Hypothalamus (tissue), 51 donors: ENCODE measurements at regions not wholly inside any gene's neighbourhood (a gene's known extent, or its start where the extent isn't known, plus 50 kb on each side); places are given as distances from the start of the nearest gene placed in this dataset.

ENCODE experiments used
- DNase-seq, 51 donors: peaks; one replicate each; lab custom pipeline; 2025; lab: John Stamatoyannopoulos, UW

DNA sequence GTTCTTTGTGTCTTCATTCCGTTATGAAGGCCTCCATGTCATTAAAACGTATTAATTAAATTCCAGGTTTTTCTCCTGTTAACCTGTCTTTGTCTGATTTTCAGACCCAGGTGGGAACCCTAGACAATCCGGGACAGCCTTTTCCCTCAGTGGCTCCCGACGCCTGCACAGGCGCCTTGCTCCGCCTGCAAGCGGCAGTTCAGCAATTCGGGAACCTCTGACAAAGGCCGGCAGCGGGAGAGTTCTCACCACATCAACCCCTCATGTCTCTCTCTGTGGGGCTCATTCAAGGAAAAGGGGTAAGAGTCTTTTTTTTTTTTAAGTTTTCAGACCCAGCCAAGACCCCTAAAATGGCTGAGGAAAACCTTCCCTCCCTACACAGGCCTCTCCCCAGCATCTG is 259.8 kb upstream of the SALL3 start:
- DNase-seq: no peak

DNA sequence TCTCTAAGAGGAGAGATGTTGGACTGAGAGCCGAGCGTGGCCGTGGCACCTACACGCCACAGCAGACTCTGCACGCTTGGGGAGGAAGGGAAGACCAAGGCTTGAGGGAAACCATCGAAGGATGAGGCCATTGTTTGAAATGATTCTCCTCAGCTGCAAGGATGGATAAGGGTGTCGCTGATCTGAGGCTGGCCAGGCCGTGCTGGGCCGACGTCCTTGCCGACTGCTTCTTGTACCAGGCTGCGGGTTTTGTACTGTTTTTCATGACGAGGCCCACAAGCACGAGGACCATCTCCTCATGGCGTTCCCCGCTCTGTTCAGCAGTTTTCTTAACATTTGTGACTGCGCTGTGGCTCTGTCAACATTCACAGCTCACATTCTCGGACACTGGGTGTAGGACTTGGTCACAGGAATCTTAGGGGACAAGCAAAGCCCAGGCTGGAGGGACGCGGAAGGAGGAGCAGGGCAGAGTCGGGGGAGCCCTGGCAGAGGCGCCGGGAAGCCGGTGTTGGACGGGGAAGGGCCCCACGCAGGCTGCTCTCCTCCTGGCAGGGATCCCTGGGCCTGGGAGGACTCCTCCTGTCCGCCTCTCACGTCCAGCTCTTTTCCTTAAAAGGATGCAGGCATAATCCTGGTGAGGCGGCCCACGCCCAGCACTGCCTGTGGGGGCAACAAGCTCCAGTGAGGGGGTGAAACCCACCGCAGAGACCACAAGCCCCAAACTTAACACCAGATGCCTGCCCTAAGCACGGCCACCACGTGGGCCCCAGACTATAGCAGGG is 259.0 kb upstream of the SALL3 start:
- DNase-seq: peak in 4 of 51 donors; percentile 9 to 40 (median 20)

DNA sequence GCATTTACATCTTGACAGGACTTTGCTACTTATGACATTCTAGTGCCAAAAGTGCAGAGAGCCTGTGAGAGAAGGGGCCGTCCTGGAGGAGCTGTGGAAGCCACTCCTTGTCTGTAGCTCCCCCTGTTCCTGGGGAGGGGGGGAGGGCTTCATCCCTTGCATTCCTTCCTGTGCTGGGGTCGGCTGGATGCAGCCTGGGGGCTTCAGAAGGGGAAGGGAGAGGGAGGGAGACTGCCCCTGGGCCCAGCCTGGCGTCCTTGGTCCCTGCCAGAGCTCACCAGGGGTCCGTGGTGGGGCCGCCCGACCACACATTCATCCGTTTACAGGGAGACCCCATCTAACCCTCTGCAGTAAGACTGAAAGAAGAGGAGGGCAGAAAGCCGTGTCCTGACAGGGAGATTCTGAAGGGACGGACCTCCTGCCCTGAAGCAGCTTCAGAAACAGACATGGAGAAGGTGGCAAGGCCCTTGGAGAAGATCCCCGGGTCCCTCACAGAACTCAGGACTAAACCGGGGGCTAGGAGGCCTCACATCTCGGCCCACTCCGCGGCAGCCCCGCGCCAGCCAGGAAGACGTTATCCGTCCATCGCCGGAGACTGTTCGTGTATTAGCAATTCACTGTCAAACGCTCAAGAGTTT is 258.3 kb upstream of the SALL3 start:
- DNase-seq: peak in 1 of 51 donors; percentile 18

DNA sequence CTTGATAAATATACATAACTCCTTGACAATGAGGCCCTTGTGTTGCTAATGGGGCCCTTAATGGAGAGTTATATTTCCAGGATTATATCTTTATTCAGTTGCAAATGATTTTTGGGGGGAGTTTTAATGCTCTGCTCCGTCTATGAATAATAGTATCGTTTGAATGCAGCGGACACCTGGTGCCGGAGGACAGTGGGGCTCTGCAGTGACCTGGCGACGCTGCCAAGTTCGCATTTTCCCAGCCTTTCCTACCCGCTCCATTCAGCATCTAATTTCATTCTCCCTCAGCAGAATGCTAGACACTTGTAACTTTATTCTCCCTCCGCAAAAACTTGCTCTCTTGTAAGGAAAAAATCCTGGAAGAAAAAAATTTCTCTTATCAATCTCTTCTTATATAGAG is 257.6 kb upstream of the SALL3 start:
- DNase-seq: peak in 6 of 51 donors; percentile 16 to 55 (median 28)

DNA sequence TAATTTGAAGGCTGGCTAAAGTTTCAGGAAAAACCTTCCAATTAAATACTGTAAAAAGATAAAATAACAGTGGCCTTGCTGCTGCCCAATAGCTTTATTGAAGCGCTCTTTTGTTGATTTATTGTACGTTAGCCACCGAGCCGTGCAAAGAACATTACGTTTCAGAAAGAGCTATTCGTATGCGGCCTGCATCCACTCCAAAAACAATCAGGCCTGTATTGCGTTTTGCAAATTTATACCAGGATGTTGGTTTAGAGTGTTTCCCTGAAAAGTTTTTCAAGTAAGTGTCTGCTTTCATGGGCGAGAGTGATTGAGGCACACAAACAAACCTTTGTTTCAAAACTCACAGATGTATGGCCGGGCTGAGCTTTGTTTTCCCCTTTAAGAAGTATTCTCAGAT is 257.2 kb upstream of the SALL3 start:
- DNase-seq: peak in 11 of 51 donors; percentile 14 to 64 (median 32)

DNA sequence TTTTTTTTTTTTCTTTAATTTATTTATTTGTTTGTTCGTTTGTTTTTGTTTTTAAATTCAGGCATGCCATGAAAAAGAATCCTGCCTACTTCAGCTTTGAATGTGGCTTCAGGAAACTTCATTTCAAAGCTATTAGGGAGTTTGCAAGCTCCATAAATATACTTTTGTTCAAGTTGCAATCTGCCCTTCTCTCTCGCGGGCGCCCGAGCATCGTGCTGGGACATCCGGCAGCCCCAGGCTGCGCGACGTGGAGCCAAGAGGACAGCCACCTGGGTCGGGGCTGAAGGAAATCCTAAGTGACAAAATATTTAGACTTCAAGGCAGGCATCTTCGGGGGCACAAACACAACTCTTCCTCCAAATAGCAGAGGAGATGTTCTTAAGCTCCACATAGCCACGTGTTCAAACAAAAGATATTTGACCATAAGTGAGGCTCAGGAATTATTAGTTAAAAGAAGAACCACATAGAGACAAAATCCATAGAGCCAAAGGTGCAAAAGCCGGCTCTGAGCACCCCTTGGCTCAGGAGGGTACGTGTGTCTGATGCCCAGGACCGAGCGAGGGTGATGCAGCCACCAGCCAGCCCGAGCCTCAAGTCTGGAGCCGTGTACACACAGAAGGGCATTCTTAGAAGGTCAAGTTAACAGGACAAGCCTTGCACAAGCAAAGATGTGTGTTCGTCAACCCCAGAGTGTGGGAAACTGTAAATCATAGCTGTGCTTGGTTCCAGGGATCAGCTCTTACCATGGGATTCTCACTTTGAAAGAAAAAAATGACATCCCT is 256.5 kb upstream of the SALL3 start:
- DNase-seq: peak in 2 of 51 donors; percentile 14 to 45

GRCh38 chr18:78724214-78724914 is 255.3 kb upstream of the SALL3 start:
- DNase-seq: no peak

DNA sequence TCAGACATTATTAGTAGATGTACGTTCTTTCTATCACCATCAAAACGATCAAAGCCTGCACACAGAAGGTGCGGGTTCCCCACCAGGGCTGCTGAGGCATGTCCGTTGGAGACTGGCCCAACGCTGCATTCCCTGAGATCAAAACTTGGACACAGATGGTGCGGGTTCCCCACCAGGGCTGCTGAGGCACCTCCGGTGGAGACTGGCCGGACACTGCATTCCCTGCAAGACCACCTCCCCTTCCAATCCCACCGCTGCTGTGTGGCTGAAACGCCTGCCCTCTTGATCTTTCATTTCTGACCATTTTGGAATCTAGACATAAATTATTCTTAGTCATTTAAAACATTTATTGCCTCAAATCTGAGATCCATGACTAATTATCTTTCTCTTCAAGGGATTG is 254.2 kb upstream of the SALL3 start:
- DNase-seq: no peak

GRCh38 chr18:78726326-78727056 is 253.1 kb upstream of the SALL3 start:
- DNase-seq: no peak

DNA sequence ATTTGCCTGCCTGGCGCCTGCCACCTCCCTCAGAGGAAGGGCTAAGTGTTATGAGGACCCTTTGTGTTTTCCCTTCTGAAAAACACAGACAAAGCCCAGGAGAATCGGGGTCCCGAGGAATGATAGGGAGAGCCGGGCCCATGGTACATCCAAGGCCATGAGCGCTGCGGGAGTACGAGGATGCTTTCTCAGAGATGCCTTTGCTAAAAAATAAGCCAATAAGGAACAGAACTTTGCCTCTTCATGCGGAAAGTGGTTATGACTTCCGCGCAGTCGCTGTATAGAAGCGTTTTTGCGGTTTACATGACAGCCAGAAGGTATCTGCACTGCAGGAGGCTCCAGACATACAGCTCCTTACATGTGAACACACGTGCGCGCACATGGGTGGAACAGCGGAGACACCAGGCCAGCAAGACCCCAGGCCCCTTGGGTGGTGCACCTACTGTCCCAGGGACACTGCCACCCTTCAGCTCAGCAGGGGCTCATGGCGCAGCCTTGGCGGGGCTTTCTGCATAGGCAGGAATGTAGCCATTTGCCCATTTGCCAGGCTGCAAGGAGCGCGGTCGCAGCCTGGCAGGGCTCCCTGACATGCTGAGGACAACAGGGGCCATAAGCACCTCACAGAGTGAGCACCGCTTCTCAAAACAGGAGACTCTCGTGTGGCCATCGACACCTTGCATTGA is 252.4 kb upstream of the SALL3 start:
- no peak for DNase-seq

GRCh38 chr18:78727877-78728783 is 251.5 kb upstream of the SALL3 start:
- no peak for DNase-seq

DNA sequence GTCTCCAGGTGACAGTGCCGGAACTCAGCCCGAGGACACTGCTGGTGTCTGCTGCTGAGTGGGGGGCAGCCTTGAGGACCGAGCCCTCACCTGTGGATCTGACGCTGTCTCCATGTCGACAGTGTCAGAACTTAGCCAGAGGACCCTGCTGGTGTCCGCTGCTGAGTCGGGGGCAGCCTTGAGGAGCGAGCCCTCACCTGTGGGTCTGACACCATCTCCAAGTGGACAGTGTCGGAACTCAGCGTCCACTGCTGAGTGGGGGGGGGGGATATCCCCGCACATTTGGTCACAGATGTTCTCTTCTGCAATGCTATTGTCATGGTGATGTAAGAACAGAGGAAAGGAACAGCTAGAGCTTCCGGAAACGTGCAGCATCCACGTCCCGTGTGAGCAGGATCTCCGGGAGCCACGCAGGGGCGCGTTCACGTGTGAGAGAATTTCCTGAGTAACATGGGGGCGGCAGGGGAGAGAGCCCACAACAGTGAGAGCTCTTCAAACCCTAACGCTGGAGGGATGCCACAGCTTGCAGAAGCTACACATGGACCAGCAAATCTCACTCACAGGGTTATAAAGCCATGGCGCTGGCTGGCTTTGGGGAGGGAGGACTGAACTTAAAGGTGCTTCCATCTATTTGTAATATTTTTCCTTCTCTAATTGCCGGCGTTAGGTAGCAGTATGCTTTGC is 250.7 kb upstream of the SALL3 start:
- no peak for DNase-seq

DNA sequence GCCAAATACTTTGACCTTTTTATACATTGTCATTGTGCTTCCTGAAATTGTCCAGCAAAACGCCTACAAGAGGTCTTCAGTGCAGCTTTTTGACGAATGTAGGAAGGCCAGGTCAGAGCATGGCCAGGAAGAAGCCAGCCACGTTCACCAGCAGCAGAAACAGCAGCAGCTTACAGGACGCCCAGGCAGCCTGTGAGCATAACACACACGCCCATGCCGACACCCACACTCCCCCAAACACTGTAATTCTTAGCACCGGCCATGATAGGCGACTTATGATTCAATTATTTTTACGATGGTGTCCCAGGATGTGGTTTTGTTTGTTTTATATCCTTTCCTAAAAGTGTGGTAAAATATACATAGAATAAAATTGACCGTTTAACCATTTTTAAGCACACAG is 249.1 kb upstream of the SALL3 start:
- DNase-seq: no peak

DNA sequence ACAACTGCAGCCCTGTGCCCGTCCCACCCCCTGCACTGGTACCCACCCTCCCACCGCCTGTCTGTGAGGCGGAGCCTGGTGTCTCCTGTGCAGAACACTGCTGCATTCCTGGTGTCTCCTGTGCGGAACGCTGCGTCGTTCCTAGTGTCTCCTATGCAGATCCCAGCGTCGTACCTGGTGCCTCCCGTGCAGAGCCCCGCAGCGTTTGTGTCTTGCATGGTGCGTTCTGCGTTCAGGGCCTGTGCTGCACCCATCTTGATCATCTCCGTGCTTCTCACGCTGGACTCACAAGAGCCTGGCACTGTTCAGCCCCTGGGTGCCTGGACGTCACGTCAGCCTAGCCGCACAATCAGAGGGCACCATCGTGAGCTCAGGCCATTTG is 248.6 kb upstream of the SALL3 start:
- no peak for DNase-seq

DNA sequence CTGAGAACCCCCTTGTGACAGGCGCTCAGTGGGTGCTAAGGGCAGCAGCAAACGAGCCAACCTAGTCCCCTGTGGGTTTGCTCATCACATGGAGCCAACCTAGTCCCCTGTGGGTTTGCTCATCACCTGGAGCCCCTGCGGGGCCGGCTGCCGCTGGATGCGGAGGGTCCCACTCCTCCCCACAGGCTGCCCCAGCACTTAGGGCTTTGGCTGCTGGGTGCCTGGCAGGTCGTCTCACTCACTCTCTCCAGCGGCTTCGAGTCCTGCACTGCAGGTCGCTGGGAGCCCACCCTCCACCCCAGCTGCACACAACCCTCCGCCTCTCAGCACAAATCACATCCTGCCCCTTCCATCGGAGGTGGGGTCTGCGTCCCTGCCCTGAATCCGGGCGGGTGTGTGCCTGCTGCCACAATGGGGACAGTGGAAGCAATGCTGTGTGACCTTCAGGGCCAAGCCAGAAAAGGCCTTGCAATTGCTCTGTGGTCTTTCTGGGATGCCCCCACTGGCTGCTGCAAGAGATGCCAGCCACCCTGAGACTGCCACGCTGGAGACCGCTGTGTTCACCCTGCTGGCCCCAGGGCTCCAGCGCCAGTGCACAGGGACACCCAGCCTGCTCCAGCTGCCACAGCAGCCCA is 248.1 kb upstream of the SALL3 start:
- DNase-seq: no peak

GRCh38 chr18:78732273-78733210 is 247.1 kb upstream of the SALL3 start:
- no peak for DNase-seq
